ENCODE measurements at regions not wholly inside any gene's neighbourhood (a gene's known extent, or its start where the extent isn't known, plus 50 kb on each side); places are given as distances from the start of the nearest gene placed in this dataset.

- DNase-seq, result peak; percentile 96
Measured at GRCh38 chr3:194769020-194769643, 83.4 kb downstream of the FAM43A start.

DNA sequence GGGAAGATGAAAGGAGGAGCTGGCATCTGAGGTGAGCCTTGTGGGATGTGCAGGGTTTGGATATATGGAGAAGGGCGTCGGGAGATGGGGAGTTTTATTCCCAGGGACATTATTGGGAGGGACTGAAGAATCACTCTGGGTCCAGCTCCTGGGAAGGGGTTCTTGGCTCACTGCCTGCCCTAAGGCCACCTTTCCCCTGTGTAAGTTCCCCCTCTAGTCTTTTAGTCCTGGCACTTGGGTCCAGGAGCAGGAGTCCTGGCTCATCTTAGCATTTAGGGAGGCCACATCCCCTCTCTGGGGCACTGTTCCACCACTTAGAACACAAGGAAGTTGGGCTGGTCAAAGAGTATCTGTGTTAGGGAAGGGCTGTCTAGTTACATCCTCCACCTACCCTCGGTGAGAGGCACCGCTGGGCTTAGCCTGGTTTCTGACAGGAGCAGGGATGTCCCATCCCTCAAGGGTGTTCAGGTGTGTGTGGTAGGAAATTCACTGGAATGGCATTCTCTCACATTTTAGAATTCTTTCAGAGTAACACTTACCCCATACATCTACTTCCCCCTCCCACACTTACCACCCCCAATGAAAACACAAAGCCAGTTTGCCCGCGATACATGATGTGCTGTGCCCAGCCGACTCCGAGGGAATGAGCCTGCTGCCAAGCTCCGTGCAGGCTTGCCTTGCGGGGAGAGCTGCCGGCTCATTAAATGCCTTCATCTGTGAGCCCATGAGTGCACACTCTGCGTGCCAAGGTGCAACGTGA, 86.7 kb downstream of the FAM43A start:
- no peak for DNase-seq

DNA sequence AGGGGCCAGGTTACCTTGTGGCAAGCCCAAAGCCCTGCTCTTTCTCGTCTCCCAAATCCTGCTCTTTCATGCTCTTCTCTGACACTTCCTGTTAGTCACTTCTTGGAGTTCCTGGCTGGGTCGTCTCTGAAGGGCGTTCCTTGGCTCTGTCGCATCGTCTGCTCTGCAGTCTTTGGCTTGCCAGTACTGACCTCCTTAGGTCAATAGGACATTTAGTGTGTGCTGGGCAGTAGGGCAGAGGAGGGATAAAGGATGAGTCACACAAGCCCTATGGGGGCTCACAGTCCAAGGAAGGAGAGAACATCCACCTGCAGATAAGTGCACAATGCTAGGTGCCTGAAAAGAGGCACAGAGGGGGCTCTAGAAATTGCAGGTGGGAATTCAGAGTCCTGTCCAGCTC, 87.5 kb downstream of the FAM43A start:
- DNase-seq, result no peak

DNA sequence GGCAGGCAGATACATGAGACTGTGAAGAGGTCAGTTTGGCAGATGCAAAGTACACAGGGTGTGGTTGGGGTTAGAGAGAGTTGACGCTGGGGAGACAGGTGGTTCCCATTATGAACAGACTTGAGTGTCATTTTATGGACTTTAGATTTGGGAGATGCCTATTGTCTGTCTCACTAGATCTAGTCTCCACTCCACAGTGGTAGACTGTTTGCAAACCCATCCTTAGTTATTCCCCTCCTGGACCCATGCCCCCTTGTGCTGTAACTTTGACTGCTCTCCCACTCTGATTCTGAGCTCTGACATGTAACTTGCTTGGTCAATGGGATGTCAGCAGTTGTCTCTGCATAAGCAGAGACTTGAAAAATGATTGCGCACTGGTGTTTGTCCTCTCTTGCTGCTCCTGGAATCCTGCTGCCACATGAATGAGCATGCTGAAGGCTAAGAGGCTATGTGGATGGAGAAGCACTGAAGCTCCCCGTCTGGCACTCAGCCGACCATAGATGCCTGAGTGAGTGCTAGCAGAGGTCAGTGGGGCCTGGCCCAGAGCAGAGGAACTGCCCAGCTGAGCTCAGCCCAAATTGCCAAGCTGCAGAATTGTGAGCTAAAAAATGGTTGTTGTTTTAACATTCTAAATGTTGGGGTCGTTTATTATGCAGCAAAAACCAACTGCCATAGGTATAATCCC, 88.2 kb downstream of the FAM43A start:
- no peak for DNase-seq

DNA sequence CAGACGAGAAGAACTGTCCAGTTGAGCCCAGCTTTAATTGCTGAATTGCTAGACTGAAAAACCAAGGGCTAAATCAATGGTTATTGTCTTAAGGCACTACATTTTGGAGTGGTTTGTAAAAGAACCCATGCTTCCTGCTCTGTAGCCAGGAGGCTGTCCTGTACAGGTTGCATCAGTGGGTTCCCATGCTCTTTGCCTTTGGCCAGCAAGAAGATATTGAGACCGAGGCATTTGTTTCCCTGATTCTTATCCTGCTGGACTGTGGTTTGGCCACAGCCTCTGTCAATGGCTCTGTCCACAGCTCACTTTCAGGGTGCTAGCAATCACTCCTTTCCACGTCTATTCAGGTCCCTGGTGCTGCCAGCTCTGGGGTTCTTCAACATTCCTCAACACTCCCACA, 89.6 kb downstream of the FAM43A start:
- DNase-seq, result no peak

DNA sequence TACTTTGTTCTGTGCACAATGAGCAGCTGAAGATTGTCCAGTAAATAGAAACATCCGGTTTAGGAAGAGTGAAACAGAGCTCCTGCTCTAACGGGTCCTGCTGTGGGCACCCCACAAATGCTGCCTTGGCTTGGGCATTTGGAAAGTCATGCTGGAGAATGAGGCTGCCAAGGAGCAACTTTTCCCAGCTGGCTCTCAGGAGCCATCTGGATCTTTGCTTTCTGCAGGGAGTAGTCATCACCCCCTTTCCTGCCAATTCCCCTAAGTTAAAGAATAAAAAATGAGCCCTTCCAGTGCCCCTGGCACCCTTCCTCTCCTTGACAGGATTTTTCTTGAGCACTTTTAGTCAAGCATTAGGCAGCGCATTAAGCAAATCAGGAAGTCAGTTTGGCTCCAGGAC, 90.0 kb downstream of the FAM43A start:
- DNase-seq, result no peak

GRCh38 chr3:194777729-194778128, 92.0 kb downstream of the FAM43A start:
- no peak for DNase-seq

DNA sequence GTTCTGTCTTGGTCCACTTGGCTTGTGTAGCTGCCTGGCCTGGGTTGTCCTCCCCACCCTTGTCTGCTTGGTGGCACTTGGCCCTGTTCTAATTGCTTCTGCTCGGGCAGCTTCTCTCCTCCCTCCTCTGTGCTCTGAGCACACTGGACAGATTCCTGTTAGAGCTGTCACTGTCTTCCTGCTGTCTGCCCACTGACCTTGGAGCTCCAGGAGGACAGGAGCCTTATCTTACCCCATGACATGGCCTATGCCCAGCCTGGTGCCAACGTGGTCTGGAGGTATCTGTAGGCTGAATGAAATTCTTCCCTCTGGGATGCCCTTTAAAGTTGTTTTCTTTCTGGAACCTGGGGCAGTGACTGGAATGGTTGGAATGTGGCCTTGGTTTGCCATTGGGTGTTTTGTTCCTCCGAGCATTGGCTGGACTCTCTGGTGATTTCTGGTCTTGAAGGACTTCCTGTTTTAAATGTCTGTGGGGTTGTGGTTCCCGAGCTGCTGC, 94.1 kb downstream of the FAM43A start:
- DNase-seq, result no peak

DNA sequence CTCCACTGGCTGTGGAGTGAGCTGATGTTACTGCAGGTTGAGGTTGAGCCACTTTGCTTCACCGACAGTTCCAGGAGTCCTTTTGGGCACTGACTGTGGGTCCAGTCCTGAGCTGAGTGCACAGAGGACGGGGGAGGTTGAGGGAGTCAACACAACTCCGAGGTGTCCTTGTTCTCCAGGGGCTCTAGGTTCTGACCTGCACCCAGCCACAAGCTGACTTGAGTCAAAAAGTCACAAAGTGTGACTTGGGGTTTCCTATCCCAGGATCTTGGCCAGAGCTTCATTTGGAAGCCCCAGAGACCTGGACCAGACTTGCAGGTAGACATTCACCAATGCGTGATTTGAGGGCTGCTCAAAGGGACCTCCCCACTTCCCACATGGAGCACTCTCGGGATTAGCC, 95.0 kb downstream of the FAM43A start:
- no peak for DNase-seq

DNA sequence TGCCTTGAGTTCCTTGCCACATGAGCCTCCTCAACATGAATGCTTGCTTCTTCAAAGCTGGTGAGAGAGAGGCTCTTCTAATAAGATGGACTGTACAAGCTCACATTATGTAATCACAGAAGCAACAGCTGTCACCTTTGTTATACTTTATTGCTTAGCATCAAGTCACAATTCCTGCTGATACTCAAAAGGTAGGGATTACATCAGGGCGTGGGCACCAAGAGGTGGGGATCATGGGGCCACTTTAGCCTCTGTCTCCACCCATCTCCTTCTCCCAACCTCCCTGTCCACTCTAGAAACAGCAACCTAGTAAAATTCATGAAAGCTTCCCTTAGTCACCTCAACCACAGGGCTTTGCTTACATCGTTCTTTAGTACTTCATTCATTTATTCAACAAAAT, 95.9 kb downstream of the FAM43A start:
- no peak for DNase-seq

DNA sequence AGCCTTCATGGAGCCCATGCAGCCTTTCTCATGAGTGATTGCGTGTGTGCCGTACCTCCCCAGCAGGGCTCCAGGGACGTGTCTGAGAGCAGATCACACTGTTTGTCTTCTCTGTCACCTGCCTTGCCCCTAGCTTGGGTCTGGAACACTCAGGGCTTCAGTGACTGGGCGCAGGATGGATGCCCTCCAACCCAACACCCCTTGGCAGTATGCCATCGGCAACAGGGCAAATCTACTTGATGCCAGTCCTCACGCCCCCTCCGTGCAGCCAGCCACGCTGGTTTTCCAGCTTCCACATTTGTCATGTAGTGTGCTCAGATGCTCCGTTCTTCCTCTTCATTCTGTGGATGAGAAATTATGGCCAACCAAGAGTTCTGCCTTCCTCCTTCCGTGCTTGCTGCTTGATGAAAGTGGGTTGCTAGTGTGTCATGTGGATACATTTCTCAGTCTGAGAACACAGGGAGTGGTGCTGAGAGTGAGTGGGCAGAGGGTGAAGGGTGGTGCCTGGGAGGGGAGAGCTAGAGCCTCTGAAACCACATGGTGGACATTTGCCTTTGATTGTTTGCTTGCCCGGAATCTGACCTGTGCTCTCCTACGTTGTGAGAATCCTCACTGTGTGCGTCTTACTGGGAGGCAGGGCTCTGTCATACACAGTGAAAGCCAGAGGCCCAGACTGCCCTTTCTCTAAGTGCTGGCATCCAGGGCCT, 97.2 kb downstream of the FAM43A start:
- no peak for DNase-seq

DNA sequence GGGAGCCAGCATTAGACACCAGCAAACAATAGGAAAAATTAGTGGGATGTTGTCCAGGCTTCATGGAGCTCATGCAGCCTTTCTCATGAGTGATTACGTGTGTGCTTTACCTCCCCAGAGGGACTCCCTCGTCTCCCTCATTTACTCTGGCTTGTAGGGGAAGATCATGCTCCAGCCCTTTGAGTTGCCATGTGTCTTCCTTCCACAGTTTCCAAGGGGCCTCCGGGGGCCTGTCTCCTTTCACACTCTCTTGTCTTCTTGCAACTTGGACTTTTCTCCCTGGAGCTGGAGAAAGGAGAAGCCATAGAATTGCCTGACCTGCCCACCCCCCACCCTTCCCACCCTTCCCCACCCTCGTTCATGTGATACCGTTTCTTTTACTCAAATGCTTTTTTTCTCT, 98.7 kb downstream of the FAM43A start:
- DNase-seq, result no peak

DNA sequence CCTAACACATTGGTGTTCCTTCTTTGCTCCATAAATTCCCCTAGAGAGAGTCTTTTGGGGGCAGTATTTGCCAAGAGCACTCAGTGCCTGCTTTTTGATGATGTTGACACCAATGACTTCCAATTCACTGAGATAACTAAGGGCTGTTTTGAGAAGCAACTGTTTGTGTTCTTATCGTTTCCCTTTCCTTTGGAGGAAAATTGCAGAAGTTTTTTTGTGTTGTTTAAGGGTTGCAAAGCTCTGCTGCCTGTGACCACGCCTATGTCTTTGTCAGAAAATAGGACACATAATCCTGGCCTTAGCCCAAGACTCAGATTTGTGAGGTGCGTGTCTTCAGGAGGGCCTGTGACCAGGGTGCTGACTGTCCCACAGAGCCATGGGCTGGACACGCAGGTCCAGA, 99.6 kb downstream of the FAM43A start:
- DNase-seq, result no peak

DNA sequence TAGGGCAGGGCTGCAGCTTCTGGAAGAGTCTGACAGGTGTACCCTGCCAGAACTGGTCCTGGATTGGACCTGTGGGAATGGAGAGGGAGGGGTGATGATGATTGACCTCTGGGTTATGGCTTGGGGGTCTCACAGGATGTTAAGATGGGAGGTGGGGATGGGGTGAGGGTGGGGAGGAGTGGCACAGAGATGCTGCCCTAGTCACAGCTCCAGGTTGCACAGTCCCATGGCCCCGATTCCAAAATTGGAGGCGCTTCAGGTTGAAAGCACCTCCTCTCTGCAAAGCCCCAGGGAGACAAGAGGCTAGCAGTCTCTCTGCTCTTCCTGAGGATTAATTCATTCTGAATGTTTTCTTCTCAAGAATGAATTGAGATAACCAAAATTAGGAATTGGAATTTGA, 101.4 kb downstream of the FAM43A start:
- DNase-seq, result no peak

DNA sequence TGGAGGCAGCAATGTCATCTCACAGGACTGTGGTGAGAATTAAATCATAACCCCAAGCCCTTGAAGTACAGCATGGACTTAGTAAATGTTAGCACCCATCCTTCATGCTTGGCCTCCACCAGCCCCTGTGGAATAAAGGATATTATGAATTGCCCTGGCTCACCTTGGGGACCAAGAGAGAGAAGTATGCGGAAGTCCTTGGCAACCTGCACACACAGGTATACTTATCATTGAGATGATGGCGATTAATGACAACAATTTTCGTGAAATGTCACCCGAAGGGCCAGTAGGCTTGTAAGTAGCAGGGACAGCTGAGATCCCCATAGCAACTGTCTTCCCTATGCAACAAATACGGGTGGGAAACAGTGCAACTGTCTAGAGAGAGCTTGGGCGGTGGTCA, 102.0 kb downstream of the FAM43A start:
- DNase-seq, result no peak

DNA sequence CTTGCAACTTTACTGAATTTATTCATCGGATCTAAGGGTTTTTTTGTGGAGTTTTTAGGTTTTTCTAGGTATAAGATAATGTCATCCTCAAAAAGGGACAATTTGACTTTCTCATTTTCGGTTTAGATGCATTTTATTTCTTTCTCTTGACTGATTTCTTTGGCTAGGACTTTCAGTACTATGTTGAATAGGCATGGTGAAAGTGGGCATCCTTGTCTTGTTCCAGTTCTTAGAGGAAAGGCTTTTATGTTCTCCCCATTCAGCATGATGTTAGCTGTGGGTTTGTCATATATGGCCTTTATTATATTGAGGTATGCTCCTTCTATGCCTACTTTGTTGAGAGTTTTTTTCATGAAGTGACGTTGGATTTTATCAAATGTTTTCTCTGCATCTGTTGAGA, 106.7 kb downstream of the FAM43A start:
- DNase-seq, result no peak

DNA sequence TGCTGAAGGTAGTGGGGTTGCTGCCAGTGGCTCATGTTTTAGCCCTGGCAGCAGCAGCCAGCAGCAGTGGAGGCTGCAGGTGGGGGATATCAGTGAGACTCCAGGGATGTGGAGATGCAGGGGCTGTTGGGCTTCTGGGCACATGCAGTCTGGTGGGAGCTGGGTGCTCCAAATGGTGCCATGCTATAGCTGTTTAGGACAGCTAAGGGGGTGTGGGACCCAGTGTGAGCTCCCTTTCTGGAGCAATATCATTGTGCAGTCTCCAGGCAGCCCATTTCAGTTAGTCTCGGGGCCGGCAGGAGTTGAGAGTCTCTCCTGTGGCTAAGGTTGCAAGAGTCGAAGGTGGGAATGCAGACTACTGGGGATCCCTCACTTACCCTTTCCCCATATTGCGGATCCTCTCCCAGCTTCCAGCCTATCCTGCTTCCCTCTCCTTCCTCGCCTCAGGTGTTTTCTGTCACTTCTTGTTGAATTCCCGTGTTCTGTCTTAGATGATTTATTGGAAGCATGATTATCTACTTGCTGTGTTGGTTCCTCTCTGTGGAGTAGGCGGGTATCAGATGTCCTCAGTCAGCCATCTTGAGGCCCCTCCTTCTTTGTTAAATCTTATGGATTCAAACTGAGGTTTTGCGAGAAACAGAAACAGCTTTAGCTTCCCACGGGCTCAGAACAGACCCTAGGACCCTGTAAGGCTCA, 112.0 kb downstream of the FAM43A start:
- DNase-seq, result peak; percentile 34

DNA sequence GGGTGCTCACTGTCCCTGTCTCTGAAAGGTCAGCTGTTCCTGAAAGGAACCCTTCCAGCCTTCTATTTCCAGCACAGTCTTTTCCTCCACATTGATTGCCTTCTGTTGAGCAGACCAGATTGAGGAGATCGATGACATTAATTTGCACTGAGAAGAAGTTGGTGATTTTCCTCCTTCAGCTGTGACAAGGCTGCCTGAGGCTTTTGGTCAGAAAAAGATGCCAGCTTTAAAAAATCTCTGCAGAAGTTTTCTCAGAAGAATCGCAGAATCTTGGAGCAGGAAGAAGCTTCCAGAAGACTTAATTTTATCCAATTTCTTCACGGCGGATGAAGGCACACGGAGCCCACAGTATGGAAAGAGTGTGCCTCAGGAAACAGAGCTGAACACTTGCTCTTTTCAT, 112.8 kb downstream of the FAM43A start:
- DNase-seq, result no peak

GRCh38 chr3:194800002-194800401, 114.3 kb downstream of the FAM43A start:
- no peak for DNase-seq

DNA sequence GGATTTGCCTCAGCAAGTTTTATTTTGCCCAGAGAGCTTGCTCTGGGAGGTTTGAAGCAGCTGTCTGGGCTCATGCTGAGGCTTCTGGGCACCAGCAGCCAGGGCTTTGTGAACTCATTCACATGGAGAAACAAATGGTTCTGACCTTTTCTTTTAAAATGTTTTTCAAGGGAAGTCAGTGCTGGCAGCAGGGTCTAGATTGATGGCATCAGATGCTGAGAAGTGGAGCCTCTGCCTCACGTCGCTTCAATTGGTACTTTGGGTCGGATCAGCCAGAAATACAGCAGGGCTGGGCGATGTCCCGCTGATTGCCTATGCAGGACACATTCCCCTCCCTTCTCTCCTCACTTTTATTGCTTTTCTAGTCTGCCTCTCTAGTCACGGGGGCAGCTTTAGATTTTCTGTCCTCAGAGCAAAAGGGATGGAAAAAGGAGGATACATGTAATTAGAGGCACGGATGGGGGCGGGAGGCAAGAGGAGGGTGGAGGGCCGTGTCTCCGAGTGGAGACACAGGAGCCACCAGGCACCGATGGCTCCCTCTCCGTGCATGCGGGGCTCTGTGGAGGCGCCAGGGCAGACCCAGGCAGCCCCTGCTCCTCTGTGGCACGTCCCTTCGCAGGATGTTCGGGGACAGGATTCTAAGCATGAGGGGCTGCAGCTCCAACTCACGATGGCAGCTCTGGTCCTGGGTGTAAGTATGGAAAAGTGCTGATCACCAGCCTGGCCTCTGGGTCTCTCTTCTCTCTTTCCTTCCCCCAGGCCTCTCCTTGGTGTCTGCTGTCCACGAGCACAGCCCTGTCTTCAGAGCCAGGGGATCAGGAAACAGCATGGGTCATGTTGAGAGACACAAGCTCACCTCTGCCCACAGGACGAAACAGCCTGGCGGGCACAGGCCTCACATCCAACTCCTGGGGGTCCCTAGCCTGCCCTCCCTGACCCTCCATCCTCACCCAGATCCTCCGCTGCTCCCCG, 116.1 kb downstream of the FAM43A start:
- DNase-seq, result peak; percentile 30

DNA sequence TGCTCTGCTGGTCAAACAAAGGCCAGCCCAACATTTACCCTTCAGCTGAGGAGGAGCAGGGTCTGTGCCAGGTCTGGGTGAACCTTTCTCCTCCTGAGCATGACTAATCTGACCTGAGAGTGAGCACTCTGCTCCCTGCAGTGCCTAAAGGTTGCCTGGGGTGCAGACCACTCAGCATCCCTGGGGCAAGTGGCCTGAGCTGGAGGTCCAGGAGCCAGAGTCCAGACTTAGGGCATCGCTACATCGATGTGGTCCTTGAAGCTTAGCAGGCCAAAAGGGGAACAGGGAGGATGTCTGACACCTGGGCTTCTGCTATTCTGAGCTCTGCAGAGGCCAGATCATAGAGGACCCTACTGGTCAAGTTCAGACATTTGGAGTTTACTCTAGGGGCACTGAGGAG, 119.1 kb downstream of the FAM43A start:
- no peak for DNase-seq
